ENCODE measurements at regions not wholly inside any gene's neighbourhood (a gene's known extent, or its start where the extent isn't known, plus 50 kb on each side); places are given as distances from the start of the nearest gene placed in this dataset.

- Histone ChIP-seq H3K4me3 (ENCODE audit: insufficient read depth, low read depth, low read length) (no peak overlapping the region), H3K27ac (ENCODE audit: low read depth, low read length) (no peak overlapping the region), H3K9me3 (ENCODE audit: insufficient read depth, low read depth, low read length) (no peaks in the 10 kb centered on the region), H3K4me1 (ENCODE audit: insufficient read depth, low read length) (no peaks in the 10 kb centered on the region), H3K9ac (ENCODE audit: low read length) (no peak overlapping the region), H3K36me3 (ENCODE audit: insufficient read depth, low read length) (no peaks in the 10 kb centered on the region), H3K27me3 (ENCODE audit: insufficient read depth, low read length) (no peaks in the 10 kb centered on the region), H2AFZ (ENCODE audit: low read depth, low read length) (no peak overlapping the region), H3K79me2 (ENCODE audit: insufficient read depth, low read length) (no peaks in the 10 kb centered on the region), H4K20me1 (ENCODE audit: insufficient read depth, low read length) (no peaks in the 10 kb centered on the region), H3K4me2 (ENCODE audit: low read length) (no peak overlapping the region)
- Mint-ChIP-seq H3K36me3 (ENCODE audit: low read depth, unreplicated experiment) (no peaks in the 10 kb centered on the region), H3K4me3 (ENCODE audit: unreplicated experiment) (no peak overlapping the region), H3K27me3 (ENCODE audit: low read depth, unreplicated experiment) (peaks cover 2% of the 10 kb centered on the region), H3K4me1 (ENCODE audit: low read depth, unreplicated experiment) (no peaks in the 10 kb centered on the region), H3K9me3 (ENCODE audit: unreplicated experiment) (no peaks in the 10 kb centered on the region), H3K27ac (ENCODE audit: unreplicated experiment) (no peak overlapping the region)
- DNase-seq (ENCODE audit: low read depth): no peak
- no peak for FAIRE-seq
- TF ChIP-seq CTCF (IDR thresholded peaks at IDR 0.05; ENCODE audit: insufficient read depth, low read depth, low read length) (no peak), EZH2 (IDR thresholded peaks at IDR 0.05; ENCODE audit: insufficient read depth, low read length) (no peak)
Measured at GRCh38 chr14:28120391-28120790, 646.2 kb upstream of the FOXG1 start.

- peaks cover 2% of the 10 kb centered on the region for H3K27me3 Mint-ChIP-seq (ENCODE audit: low read depth, unreplicated experiment)
- no peaks in the 10 kb centered on the region for H3K27me3 ChIP-seq (ENCODE audit: insufficient read depth, low read length)
Measured at GRCh38 chr14:28121512-28122297, 644.9 kb upstream of the FOXG1 start.

More at GRCh38 chr14:28121512-28122297, 644.9 kb upstream of the FOXG1 start:
- Mint-ChIP-seq H3K9me3 (ENCODE audit: unreplicated experiment) (no peaks in the 10 kb centered on the region), H3K27ac (ENCODE audit: unreplicated experiment) (no peak overlapping the region), H3K36me3 (ENCODE audit: low read depth, unreplicated experiment) (no peaks in the 10 kb centered on the region), H3K4me1 (ENCODE audit: low read depth, unreplicated experiment) (no peaks in the 10 kb centered on the region), H3K4me3 (ENCODE audit: unreplicated experiment) (no peak overlapping the region)
- no peaks in the 10 kb centered on the region for H3K4me1 ChIP-seq (ENCODE audit: insufficient read depth, low read length)
- TF ChIP-seq EZH2 (IDR thresholded peaks at IDR 0.05; ENCODE audit: insufficient read depth, low read length) (no peak), CTCF (IDR thresholded peaks at IDR 0.05; ENCODE audit: insufficient read depth, low read depth, low read length) (no peak)
- H3K4me2 ChIP-seq (ENCODE audit: low read length): no peak overlapping the region
- DNase-seq (ENCODE audit: low read depth) (no peak), FAIRE-seq (no peak)
- H3K9me3 ChIP-seq (ENCODE audit: insufficient read depth, low read depth, low read length): no peaks in the 10 kb centered on the region
- no peak overlapping the region for H3K4me3 ChIP-seq (ENCODE audit: insufficient read depth, low read depth, low read length)
- H3K27ac ChIP-seq (ENCODE audit: low read depth, low read length): no peak overlapping the region
- no peak overlapping the region for H3K9ac ChIP-seq (ENCODE audit: low read length)
- no peaks in the 10 kb centered on the region for H3K36me3 ChIP-seq (ENCODE audit: insufficient read depth, low read length)
- H4K20me1 ChIP-seq (ENCODE audit: insufficient read depth, low read length): no peaks in the 10 kb centered on the region
- H3K79me2 ChIP-seq (ENCODE audit: insufficient read depth, low read length): no peaks in the 10 kb centered on the region
- H2AFZ ChIP-seq (ENCODE audit: low read depth, low read length): no peak overlapping the region
